NB4 (cell line): ENCODE measurements at regions not wholly inside any gene's neighbourhood (a gene's known extent, or its start where the extent isn't known, plus 50 kb on each side); places are given as distances from the start of the nearest gene placed in this dataset.

ENCODE experiments used
- CTCF ChIP-seq: IDR thresholded peaks from one replicate; pipeline ENCODE4 v1.5.1; 2012; ENCODE audit warnings: low read depth, low read length
- MAX ChIP-seq: IDR thresholded peaks from 2 replicates; pipeline ENCODE4 v1.6.1; 2011; ENCODE audit warnings: low read depth, low read length
- MYC ChIP-seq: IDR thresholded peaks from 2 replicates; pipeline ENCODE4 v1.6.1; 2011; ENCODE audit warnings: low read depth, low read length
- POLR2A ChIP-seq: IDR thresholded peaks from 2 replicates; pipeline ENCODE4 v1.6.1; 2011; ENCODE audit warnings: mild to moderate bottlenecking; ENCODE audit not compliant: insufficient read length; ENCODE audit errors: extremely low read depth

GRCh38 chr11:79956061-79956460 lies 515.2 kb upstream of the TENM4 start:
- no peak for TF ChIP-seq CTCF
- no peak for TF ChIP-seq MAX
- no peak for TF ChIP-seq POLR2A
- TF ChIP-seq MYC: no peak
